CD4-positive, CD25-positive, alpha-beta regulatory T cell (primary cell): ENCODE measurements at regions not wholly inside any gene's neighbourhood (a gene's known extent, or its start where the extent isn't known, plus 50 kb on each side); places are given as distances from the start of the nearest gene placed in this dataset.

Experiments used
- ATAC-seq, 2 donors: fragments of 150-1000 bp; cut with Tn5 transposase; one replicate each; pipeline ENCODE4 v1.10.0; 2021; ENCODE audit warnings: low read depth in 2 of 2, moderate number of reproducible peaks in 2 of 2, moderate library complexity in 1 of 2
- DNase-seq, 3 donors: peaks; one replicate each; pipeline versions ENCODE4 v3.0.0 to v3.0.0-alpha.2; 2012 to 2022; ENCODE audit warnings: mixed read lengths in 1 of 3
- H3K27ac ChIP-seq: one replicate; pipeline ENCODE4 v1.7.0; 2013; ENCODE audit warnings: mild to moderate bottlenecking, low read length; ENCODE audit not compliant: insufficient read depth, poor library complexity, severe bottlenecking
- H3K27me3 ChIP-seq: one replicate; pipeline ENCODE4 v1.7.0; 2013; ENCODE audit warnings: low read length; ENCODE audit not compliant: control insufficient read depth, insufficient read depth
- H3K36me3 ChIP-seq: one replicate; pipeline ENCODE4 v1.7.0; 2013; ENCODE audit warnings: mild to moderate bottlenecking, low read length, moderate library complexity; ENCODE audit not compliant: control insufficient read depth, insufficient read depth
- H3K4me1 ChIP-seq: 2 replicates; pipeline ENCODE4 v1.7.0; 2013; ENCODE audit warnings: mild to moderate bottlenecking, low read length; ENCODE audit not compliant: insufficient read depth, control insufficient read depth, poor library complexity, severe bottlenecking
- H3K4me3 ChIP-seq: one replicate; pipeline ENCODE4 v1.7.0; 2013; ENCODE audit warnings: low read depth, mild to moderate bottlenecking, low read length, moderate library complexity
- H3K9me3 ChIP-seq, 2 experiments: 1 replicate in 1 of 2; 2 replicates in 1 of 2; pipeline ENCODE4 v1.7.0; 2013; ENCODE audit warnings: low read length in 2 of 2, mild to moderate bottlenecking in 1 of 2, moderate library complexity in 1 of 2; ENCODE audit not compliant: control insufficient read depth in 2 of 2
- H3K27ac Mint-ChIP-seq, 3 donors: one replicate each; pipeline ENCODE4 v1.8.0; 2020 to 2022; ENCODE audit warnings: mild to moderate bottlenecking in 3 of 3, mixed read lengths in 3 of 3, moderate library complexity in 2 of 3
- H3K27me3 Mint-ChIP-seq: one replicate; pipeline ENCODE4 v1.8.0; 2022; ENCODE audit warnings: mild to moderate bottlenecking, mixed read lengths
- H3K36me3 Mint-ChIP-seq: one replicate; pipeline ENCODE4 v1.8.0; 2020; ENCODE audit warnings: mixed read lengths
- H3K4me1 Mint-ChIP-seq, 4 donors: one replicate each; pipeline ENCODE4 v1.8.0; 2020 to 2022; ENCODE audit warnings: mixed read lengths in 4 of 4, mild to moderate bottlenecking in 1 of 4
- H3K4me3 Mint-ChIP-seq, 4 donors: one replicate each; pipeline ENCODE4 v1.8.0; 2020 to 2022; ENCODE audit warnings: mild to moderate bottlenecking in 4 of 4, mixed read lengths in 4 of 4, moderate library complexity in 3 of 4
- H3K9me3 Mint-ChIP-seq, 7 donors: one replicate each; pipeline ENCODE4 v1.8.0; 2020 to 2022; ENCODE audit warnings: mixed read lengths in 7 of 7, mild to moderate bottlenecking in 3 of 7, moderate library complexity in 2 of 7

- H3K36me3 Mint-ChIP-seq, result no peaks in the 10 kb centered on the region
- no peak overlapping the region for H3K4me3 Mint-ChIP-seq
- Histone ChIP-seq H3K9me3 (no peaks in the 10 kb centered on the region), H3K4me3 (no peak overlapping the region), H3K4me1 (peaks cover 4% of the 10 kb centered on the region), H3K27ac (no peak overlapping the region), H3K36me3 (no peaks in the 10 kb centered on the region), H3K27me3 (no peaks in the 10 kb centered on the region)
- ATAC-seq, result no peak
- peaks cover 0 to 12% (median 3%) of the 10 kb centered on the region in 7 donors for H3K9me3 Mint-ChIP-seq
- H3K27me3 Mint-ChIP-seq, result no peaks in the 10 kb centered on the region
- peaks cover 5 to 38% (median 14%) of the 10 kb centered on the region in 4 donors for H3K4me1 Mint-ChIP-seq
- H3K27ac Mint-ChIP-seq, result peak overlapping the region in 1 of 3 donors; percentile 20
- DNase-seq, result no peak
These were observed 109.2 kb downstream of the TOMM20 start for GRCh38 chr1:235019471-235019870.

DNA sequence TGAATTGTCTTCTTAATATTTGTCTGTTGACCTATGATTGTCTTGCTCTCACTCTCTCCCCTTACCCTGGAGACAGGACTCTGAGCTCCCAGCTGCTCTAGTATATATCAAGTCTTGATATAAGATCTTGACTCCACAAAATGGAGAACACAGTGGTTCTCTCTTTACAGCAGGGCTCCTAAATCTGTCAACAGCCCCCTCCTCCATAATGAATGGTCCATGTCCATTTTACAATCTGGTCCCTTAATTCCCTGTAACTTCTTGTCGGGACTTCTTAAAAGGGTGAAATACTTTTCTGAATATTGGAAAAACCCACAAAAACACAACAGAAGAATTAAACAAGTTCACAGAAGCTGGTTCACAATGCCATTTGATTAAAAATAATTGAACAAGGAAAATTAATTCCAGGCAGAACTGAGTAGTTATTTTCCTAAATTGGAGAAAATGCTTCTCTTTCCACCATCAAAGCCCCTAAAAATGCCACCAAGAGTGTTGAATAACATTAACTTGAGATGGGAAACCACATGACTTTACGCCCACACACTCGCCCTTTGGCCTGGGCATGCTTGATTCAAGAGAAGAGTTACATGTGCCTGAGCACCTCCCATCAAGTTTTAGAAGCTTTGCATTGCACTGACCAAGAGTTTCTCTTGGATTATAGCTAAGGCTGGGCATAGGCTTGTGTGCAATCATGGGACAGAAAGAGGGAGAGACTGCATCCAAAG is 109.8 kb downstream of the TOMM20 start:
- H3K4me1 ChIP-seq, result peaks cover 4% of the 10 kb centered on the region
- DNase-seq (no peak), ATAC-seq (no peak)
- Mint-ChIP-seq H3K4me3 (peak overlapping the region in 1 of 4 donors; percentile 1), H3K27ac (peak overlapping the region in 2 of 3 donors; percentile 6 to 63), H3K27me3 (no peaks in the 10 kb centered on the region), H3K4me1 (peaks cover 5 to 44% (median 18%) of the 10 kb centered on the region in 4 donors), H3K36me3 (no peaks in the 10 kb centered on the region), H3K9me3 (peaks cover 0 to 12% (median 3%) of the 10 kb centered on the region in 7 donors)
- no peaks in the 10 kb centered on the region for H3K36me3 ChIP-seq
- H3K27ac ChIP-seq, result no peak overlapping the region
- no peak overlapping the region for H3K4me3 ChIP-seq
- H3K9me3 ChIP-seq, result no peaks in the 10 kb centered on the region
- H3K27me3 ChIP-seq, result no peaks in the 10 kb centered on the region

- peaks cover 0 to 12% (median 3%) of the 10 kb centered on the region in 7 donors for H3K9me3 Mint-ChIP-seq
- no peaks in the 10 kb centered on the region for H3K36me3 ChIP-seq
- no peak overlapping the region for H3K4me3 ChIP-seq
- H3K27ac ChIP-seq, result no peak overlapping the region
- H3K4me3 Mint-ChIP-seq, result peak overlapping the region in 1 of 4 donors; percentile 1
- no peaks in the 10 kb centered on the region for H3K9me3 ChIP-seq
- no peaks in the 10 kb centered on the region for H3K36me3 Mint-ChIP-seq
- H3K4me1 Mint-ChIP-seq, result peaks cover 5 to 48% (median 20%) of the 10 kb centered on the region in 4 donors
- no peaks in the 10 kb centered on the region for H3K27me3 Mint-ChIP-seq
- ATAC-seq, result no peak
- no peaks in the 10 kb centered on the region for H3K27me3 ChIP-seq
- H3K27ac Mint-ChIP-seq, result peak overlapping the region in 1 of 3 donors; percentile 42
- no peak for DNase-seq
- H3K4me1 ChIP-seq, result peaks cover 5% of the 10 kb centered on the region
These were observed 110.5 kb downstream of the TOMM20 start for GRCh38 chr1:235018161-235018560.

- H3K9me3 ChIP-seq, result no peaks in the 10 kb centered on the region
- Mint-ChIP-seq H3K27ac (peak overlapping the region in 2 of 3 donors; percentile 42 to 68), H3K4me3 (no peak overlapping the region), H3K9me3 (peaks cover 0 to 12% (median 3%) of the 10 kb centered on the region in 7 donors), H3K36me3 (no peaks in the 10 kb centered on the region), H3K27me3 (no peaks in the 10 kb centered on the region), H3K4me1 (peaks cover 5 to 52% (median 24%) of the 10 kb centered on the region in 4 donors)
- H3K27ac ChIP-seq, result no peak overlapping the region
- DNase-seq (no peak), ATAC-seq (no peak)
- no peak overlapping the region for H3K4me3 ChIP-seq
- peaks cover 9% of the 10 kb centered on the region for H3K4me1 ChIP-seq
- no peaks in the 10 kb centered on the region for H3K27me3 ChIP-seq
- H3K36me3 ChIP-seq, result no peaks in the 10 kb centered on the region
These were observed 110.9 kb downstream of the TOMM20 start for GRCh38 chr1:235017719-235018118.

DNA sequence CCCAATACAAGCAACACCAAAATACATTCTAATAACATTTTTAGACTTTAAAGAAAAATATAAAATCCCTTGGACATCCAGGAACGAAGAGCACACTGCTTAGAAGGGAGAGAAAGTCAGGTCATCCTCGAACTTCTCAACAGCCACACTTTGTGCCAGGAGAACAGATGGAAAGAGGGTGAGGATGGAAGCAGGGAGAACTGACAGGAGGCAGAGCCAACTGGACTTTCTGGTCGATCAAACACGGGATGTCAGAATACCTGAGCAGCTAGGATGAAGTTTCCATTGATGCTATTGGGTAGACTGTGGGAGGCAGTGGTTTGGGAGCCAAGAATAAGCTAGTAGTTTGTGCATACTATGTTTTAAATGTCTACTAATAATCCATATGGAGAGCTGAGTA is 111.4 kb downstream of the TOMM20 start:
- peaks cover 14% of the 10 kb centered on the region for H3K4me1 ChIP-seq
- no peaks in the 10 kb centered on the region for H3K36me3 ChIP-seq
- Mint-ChIP-seq H3K9me3 (peaks cover 0 to 12% (median 3%) of the 10 kb centered on the region in 7 donors), H3K27me3 (no peaks in the 10 kb centered on the region), H3K36me3 (no peaks in the 10 kb centered on the region), H3K27ac (no peak overlapping the region), H3K4me1 (peaks cover 5 to 52% (median 29%) of the 10 kb centered on the region in 4 donors), H3K4me3 (no peak overlapping the region)
- ATAC-seq, result no peak
- no peak overlapping the region for H3K4me3 ChIP-seq
- no peaks in the 10 kb centered on the region for H3K27me3 ChIP-seq
- no peaks in the 10 kb centered on the region for H3K9me3 ChIP-seq
- DNase-seq, result no peak
- H3K27ac ChIP-seq, result no peak overlapping the region

- H3K36me3 Mint-ChIP-seq, result no peaks in the 10 kb centered on the region
- H3K36me3 ChIP-seq, result no peaks in the 10 kb centered on the region
- no peaks in the 10 kb centered on the region for H3K9me3 ChIP-seq
- H3K9me3 Mint-ChIP-seq, result peaks cover 0 to 12% (median 3%) of the 10 kb centered on the region in 7 donors
- DNase-seq, result peak in 1 of 3 donors; percentile 50
- H3K27me3 ChIP-seq, result no peaks in the 10 kb centered on the region
- peaks cover 29% of the 10 kb centered on the region for H3K4me1 ChIP-seq
- H3K4me3 Mint-ChIP-seq, result peak overlapping the region in 1 of 4 donors; percentile 14
- no peak overlapping the region for H3K27ac ChIP-seq
- H3K27me3 Mint-ChIP-seq, result peaks cover 5% of the 10 kb centered on the region
- H3K4me3 ChIP-seq, result no peak overlapping the region
- peaks cover 11 to 68% (median 38%) of the 10 kb centered on the region in 4 donors for H3K4me1 Mint-ChIP-seq
- ATAC-seq, result no peak
- H3K27ac Mint-ChIP-seq, result peak overlapping the region; percentile 89 to 98 (median 96)
These were observed 113.2 kb downstream of the TOMM20 start for GRCh38 chr1:235015291-235015985.

DNA sequence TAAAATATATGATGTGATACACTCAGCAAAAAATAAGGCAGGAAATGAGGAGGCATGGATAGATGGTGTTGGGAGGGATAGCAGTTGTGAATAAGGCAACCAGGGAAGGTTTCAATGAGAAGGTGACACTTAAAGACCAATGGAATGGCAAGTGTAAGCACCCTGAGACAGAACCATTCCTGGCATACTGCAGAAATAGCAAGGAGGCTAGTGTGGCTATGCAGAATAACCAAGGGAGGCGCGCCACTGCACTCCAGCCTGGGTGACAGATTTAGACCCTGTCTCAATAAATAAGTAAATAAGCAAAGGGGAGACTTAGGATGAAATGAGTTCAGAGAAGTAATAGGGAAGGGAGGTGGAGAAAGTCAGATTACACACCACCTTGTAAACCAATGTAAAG is 113.9 kb downstream of the TOMM20 start:
- Histone ChIP-seq H3K9me3 (no peaks in the 10 kb centered on the region), H3K27ac (no peak overlapping the region), H3K36me3 (no peaks in the 10 kb centered on the region), H3K27me3 (no peaks in the 10 kb centered on the region), H3K4me1 (peaks cover 30% of the 10 kb centered on the region), H3K4me3 (no peak overlapping the region)
- Mint-ChIP-seq H3K4me1 (peaks cover 11 to 68% (median 38%) of the 10 kb centered on the region in 4 donors), H3K36me3 (no peaks in the 10 kb centered on the region), H3K9me3 (peaks cover 0 to 12% (median 3%) of the 10 kb centered on the region in 7 donors), H3K27ac (peak overlapping the region in 2 of 3 donors; percentile 96 to 98), H3K4me3 (no peak overlapping the region), H3K27me3 (peaks cover 5% of the 10 kb centered on the region)
- ATAC-seq (no peak), DNase-seq (no peak)
